OCI-LY7 (cell line): ENCODE measurements at regions not wholly inside any gene's neighbourhood (a gene's known extent, or its start where the extent isn't known, plus 50 kb on each side); places are given as distances from the start of the nearest gene placed in this dataset.

ENCODE experiments used
- EZH2phosphoT487 ChIP-seq: fragments of 200-600 bp; sonication (generic); IDR thresholded peaks from 2 replicates; pipeline ENCODE4 v1.6.1; 2018; ENCODE audit warnings: low read depth, borderline replicate concordance, mild to moderate bottlenecking, mixed run types, antibody characterized with exemption, low read length, moderate library complexity, mixed read lengths
- TF ChIP-seq, protein P1 (sequence below): fragments of 200-600 bp; sonication (generic); conservative IDR thresholded peaks from 2 replicates; pipeline ENCODE4 v1.5.1; 2014; ENCODE audit warnings: mild to moderate bottlenecking, antibody characterized with exemption, low read length, moderate library complexity, mixed read lengths

DNA sequence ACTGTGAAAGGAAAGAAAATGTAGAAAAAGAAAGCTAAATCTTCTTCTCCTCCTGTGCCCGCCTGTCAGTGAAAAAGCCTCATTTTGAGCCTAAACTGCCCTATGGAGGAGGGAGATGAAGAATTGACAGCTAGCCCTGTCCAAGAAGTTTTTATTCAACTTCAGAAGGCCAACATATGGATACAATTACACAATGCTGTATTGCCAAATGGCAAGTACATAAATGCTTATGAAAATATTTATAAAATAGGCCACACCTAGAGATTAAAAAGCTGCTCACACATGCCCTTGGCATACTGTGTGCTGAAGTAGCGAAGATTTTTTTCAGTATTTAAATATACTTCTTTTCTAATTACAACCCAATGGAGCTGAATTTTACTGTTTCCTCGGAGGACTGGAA is 65.1 kb upstream of the NEBL start:
- TF ChIP-seq, protein P1, sequence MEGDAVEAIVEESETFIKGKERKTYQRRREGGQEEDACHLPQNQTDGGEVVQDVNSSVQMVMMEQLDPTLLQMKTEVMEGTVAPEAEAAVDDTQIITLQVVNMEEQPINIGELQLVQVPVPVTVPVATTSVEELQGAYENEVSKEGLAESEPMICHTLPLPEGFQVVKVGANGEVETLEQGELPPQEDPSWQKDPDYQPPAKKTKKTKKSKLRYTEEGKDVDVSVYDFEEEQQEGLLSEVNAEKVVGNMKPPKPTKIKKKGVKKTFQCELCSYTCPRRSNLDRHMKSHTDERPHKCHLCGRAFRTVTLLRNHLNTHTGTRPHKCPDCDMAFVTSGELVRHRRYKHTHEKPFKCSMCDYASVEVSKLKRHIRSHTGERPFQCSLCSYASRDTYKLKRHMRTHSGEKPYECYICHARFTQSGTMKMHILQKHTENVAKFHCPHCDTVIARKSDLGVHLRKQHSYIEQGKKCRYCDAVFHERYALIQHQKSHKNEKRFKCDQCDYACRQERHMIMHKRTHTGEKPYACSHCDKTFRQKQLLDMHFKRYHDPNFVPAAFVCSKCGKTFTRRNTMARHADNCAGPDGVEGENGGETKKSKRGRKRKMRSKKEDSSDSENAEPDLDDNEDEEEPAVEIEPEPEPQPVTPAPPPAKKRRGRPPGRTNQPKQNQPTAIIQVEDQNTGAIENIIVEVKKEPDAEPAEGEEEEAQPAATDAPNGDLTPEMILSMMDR, result no peak
- TF ChIP-seq EZH2phosphoT487, result no peak
